ENCODE measurements at regions not wholly inside any gene's neighbourhood (a gene's known extent, or its start where the extent isn't known, plus 50 kb on each side); places are given as distances from the start of the nearest gene placed in this dataset.

- no peak for TF ChIP-seq CTCF (conservative IDR thresholded peaks at IDR 0.05 in 1 of 2, IDR thresholded peaks at IDR 0.05 in 1 of 2; ENCODE audit: extremely low read depth in 1 of 2, insufficient read depth in 1 of 2, low read depth in 1 of 2, low read length in 2 of 2)
- no peak for TF ChIP-seq EZH2 (IDR thresholded peaks at IDR 0.05; ENCODE audit: borderline replicate concordance, low read length)
Observed at GRCh38 chr4:151931563-151931962, 170.8 kb upstream of the GATB start.
